GM13977 (cell line): ENCODE measurements at regions not wholly inside any gene's neighbourhood (a gene's known extent, or its start where the extent isn't known, plus 50 kb on each side); places are given as distances from the start of the nearest gene placed in this dataset.

Experiments used
- DNase-seq: peaks from one replicate; pipeline ENCODE4 v3.0.0; 2012; ENCODE audit warnings: low spot score
- in situ Hi-C: fragments of 300-500 bp; cut with MboI; formaldehyde crosslinking; loops from one replicate; pipeline ENCODE4 v1.12.0; 2022; ENCODE audit warnings: low sequenced_read_pairs, low pct_unique_long_range_greater_than_20kb, mixed read lengths, inconsistent platforms; ENCODE audit not compliant: unreplicated experiment
- TF ChIP-seq, protein P1 (sequence below): IDR thresholded peaks from 2 replicates; pipeline ENCODE4 v1.5.1; 2012; ENCODE audit warnings: mild to moderate bottlenecking, control low read depth; ENCODE audit not compliant: insufficient read depth; ENCODE audit errors: extremely low read depth, missing control alignments

DNA sequence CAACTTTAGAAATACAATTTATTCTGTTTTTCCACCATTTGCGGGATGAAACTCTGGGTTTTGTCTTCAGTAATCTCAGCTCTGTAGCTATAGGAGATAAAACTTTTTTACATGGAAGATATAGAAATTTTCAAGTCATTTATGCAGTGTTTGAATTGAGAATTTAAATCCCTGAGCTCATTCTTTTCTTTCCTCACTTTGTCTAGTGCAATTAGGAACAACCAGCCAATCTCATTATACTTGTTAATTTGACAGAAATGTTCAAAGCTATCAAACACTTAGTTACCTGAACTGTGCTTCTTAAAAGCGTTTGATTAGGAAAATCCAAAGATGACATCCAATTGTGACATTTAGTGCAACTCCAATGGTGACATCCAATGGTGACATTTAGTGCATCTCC is 1014.3 kb downstream of the SLITRK5 start:
- TF ChIP-seq, protein P1, sequence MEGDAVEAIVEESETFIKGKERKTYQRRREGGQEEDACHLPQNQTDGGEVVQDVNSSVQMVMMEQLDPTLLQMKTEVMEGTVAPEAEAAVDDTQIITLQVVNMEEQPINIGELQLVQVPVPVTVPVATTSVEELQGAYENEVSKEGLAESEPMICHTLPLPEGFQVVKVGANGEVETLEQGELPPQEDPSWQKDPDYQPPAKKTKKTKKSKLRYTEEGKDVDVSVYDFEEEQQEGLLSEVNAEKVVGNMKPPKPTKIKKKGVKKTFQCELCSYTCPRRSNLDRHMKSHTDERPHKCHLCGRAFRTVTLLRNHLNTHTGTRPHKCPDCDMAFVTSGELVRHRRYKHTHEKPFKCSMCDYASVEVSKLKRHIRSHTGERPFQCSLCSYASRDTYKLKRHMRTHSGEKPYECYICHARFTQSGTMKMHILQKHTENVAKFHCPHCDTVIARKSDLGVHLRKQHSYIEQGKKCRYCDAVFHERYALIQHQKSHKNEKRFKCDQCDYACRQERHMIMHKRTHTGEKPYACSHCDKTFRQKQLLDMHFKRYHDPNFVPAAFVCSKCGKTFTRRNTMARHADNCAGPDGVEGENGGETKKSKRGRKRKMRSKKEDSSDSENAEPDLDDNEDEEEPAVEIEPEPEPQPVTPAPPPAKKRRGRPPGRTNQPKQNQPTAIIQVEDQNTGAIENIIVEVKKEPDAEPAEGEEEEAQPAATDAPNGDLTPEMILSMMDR = no peak
- DNase-seq = no peak
- in situ Hi-C loops = no loop called here

DNA sequence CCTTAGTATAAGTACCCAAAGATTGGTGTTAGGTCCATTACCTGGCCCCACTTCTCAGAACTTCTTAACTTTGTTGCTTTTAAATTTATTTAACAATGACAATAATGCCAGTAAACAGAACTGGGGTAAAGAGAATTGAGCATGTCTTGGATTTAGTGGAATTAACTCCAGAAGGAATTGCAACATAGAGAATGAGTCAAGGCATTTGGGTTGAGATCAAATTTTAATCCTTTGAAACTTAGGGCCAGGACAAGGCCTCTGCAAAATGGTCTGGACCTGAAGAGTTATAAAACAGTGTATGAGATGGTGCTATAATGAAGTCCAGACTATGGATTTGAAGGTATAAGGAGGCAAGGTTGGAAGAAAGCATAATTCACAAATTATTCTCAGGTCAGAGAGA is 1030.4 kb downstream of the SLITRK5 start:
- TF ChIP-seq, protein P1 = no peak
- in situ Hi-C loops = no loop called here
- no peak for DNase-seq

DNA sequence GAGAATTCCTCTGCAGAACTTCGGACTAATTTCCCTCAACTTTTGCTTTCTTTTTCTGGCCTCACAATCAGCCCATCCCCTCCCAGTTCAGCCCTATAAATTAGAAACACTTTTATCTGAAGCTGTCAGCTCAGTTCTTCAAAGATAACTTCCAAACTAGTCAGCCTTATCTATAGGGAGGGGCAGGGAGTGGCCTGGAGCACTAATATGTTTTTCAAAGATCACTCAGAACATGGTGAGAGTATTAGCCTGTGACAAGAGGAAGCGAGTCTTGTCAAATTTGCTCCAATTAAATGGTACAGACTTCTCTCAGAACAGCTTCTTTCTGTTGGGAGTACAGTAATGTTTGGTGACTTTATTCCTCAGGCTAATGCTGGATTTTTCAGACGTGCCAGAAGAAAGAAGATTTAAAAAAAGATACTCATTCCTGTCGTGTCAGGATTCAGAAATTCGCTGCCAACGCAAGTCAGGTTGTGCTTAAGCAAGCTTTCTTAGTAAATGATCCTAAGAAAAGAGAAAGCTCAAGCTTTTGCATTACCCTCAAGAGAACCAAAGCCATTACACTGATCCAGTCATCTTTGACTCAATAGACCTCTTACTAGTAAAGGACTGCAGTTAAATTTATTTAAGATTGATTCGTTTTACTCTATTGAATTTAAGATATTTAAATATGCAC is 1033.6 kb downstream of the SLITRK5 start:
- in situ Hi-C loops = no loop called here
- TF ChIP-seq, protein P1 = no peak
- DNase-seq = no peak

DNA sequence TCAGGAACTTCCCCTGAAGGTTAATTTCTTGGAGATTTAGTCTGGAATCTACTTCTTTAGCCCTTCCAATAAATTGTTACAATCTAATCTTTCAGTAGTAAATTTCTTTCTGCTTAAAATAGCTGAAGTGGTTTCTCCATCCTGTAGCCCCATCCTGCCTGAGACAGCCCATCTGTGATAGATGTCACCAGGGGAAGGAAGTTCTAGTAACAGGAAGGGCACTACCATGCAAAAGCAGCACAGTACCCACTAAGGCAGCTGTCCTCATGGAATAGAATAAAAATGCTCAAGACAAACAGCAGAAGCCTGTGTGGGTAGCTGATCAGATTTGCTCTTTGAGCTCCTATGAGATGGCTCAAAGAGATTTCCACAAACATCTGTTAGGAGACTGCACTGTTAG is 1036.5 kb downstream of the SLITRK5 start:
- DNase-seq = no peak
- TF ChIP-seq, protein P1 = no peak
- in situ Hi-C loops = no loop called here

DNA sequence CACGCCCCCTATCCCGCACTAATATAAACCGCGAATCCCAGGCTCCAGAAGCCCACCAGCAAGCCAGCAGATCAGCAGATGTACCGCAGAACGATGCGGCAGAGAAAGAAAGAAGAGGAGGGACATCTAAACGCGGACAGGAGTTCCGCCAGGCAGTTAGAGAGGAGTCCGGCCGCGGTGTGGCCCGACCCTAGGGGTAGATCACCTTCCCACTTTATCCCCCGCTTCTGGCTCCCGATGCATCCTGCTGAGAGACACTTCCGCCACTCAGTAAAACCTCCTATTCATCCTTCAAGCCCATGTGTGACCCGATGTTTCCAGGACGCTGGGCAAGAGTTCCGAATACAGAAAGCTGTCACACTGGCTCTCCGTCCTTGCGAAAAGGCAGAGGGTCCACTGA is 1046.8 kb downstream of the SLITRK5 start:
- TF ChIP-seq, protein P1 = no peak
- in situ Hi-C loops = no loop called here
- no peak for DNase-seq

DNA sequence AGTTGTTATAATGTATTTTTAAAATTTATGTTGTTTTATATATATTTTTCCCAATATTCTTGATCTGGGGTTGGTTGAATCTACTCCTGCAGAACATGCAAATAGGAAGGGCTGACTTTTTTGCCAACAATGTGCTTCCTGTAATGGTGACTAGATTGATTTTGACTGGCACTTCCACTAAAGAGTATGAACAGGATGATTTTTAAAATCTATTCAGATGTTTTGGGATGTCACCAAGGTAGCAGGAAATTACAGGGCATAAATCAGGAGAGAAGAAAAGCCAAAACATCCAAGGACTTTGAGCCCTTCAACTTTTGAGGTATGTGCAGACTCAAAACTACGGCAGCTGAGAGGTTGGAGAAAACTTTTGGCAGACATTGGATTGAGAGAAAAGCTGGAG is 1047.6 kb downstream of the SLITRK5 start:
- DNase-seq = no peak
- in situ Hi-C loops = no loop called here
- TF ChIP-seq, protein P1 = no peak
